GM19238 (cell line): ENCODE measurements at regions not wholly inside any gene's neighbourhood (a gene's known extent, or its start where the extent isn't known, plus 50 kb on each side); places are given as distances from the start of the nearest gene placed in this dataset.

Experiments used
- DNase-seq: peaks from one replicate; pipeline ENCODE4 v3.0.0; 2011; ENCODE audit warnings: low spot score; ENCODE audit not compliant: insufficient read length

DNA sequence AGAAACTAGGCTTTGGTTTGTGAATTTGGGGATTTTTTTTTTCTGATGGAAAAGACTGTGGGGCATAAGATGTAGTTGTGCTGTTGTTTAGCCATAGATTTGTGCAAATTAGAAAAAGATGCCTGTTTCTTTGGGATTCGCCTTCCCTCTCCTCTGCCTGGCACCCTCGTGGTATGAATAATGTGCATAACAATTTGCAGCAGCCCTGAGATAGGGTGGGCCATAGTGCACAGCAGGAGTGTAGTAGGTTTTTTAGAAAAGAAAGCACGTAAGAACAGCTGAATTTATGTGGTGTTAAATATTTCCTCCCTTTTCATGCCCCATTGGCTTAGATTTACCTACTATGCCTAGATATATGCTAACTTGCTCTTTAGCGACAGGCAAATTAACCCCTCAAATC is 158.9 kb downstream of the PTGER3 start:
- no peak for DNase-seq

GRCh38 chr1:70890408-70890807 is 157.2 kb downstream of the PTGER3 start:
- DNase-seq = no peak

DNA sequence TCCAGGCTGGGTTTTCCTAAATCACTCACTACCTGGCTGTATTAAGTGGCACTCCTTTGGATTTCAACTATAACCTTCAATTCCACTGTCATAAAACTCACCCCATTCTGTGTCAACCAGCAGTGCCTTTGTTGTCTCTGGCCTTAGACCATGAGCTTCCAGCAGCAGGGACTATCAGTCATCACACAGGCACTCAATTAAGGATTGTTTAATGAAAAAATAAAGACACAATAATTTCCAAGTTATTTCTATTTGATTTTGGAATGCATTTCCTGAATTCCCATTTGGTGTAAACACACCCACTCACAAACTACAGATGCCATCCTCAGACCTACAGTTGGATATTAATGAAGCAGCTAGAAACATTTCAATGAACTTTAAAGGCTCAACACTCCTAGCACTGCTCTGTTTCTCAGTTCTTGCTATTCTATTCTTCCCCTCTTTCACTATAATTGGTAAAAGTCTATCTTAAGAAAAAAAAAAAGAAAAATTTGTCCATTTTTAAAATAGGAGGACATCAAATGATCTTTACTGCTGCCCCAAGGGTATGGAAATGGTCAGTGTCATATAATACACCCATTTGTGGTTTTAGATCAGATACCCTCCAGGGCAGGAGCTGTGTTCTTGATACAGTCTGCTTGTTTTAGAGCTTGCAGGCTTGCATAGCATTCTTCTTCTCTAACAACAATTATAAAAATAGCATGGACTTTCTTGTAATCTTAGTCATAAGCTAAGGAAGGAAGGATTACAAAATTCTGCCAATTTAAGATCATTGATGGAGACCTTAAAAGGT is 156.4 kb downstream of the PTGER3 start:
- no peak for DNase-seq

DNA sequence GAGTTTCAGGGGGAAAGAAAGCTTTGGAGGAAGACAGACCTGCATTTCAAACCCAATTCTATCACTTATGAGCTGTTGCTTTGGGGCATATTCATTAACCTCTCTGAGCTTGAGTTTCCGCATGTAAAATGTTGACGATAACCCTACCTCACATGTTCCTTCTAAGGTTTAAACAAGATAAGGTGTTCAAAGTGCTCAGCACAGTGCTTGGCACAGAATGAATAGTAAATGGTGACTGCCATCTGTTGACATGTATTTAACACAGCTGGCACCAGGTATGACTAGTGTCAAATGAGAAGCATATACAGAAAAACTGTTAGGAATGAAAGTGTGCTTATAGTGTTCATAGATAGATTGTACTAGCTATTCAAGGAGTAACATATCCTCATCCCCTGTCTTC is 155.5 kb downstream of the PTGER3 start:
- DNase-seq = no peak

- DNase-seq = no peak
Measured at GRCh38 chr1:70892930-70893329, 154.7 kb downstream of the PTGER3 start.

DNA sequence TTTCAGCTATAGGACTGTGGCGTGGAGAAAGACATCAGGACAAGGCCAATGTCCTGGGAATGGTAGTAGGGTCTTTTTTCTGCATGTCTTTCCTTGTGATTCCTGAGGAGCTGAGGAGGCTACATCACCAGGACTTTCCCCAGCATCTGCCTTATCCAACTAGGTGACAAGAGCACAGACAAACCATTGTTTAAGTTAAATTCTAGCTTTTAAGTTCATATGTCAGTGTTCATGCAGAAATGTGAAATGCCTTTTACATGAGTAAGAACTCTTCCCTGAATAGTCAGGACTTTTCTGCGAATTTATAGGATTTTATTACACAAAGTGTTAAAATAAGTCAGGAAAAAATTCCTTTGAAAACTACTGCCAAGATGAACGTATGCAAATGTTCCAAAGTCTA is 154.2 kb downstream of the PTGER3 start:
- DNase-seq = no peak

DNA sequence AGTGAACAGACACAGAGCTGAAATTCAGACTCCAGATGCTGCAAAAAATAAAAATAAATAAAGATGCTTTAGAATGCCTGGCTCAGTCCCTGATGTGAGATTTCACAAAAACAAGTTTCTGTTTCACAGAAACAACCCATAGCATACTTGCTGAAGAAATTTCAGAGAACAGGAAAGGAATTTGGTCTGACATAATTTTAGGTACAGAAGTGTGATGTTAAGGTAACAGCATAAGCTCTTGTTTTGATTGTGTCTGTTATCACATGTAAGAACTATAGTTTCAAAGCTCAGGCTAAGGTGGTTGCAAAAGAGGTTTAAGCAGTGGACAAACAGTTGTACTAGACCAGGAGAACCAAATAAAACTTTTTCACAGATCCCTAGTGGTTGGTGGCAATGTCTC is 152.1 kb downstream of the PTGER3 start:
- no peak for DNase-seq

DNA sequence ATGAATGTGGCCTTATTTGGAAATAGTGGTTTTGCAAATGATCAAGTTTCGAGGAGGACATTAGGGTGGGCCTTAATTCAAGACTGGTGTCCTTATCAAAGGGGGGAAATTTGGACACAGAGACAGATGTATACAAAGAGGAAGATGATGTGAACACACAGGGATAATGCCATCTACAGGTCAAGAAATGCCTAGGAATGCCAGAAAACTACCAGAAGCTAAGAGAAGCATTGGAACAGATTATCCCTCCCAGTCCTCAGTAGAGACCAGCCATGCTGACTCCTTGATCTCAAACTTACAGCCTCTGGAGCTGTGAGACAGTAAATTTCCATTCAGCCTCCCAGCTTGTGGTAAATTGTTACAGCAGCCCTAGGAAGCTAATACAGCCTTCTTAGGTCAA is 151.4 kb downstream of the PTGER3 start:
- no peak for DNase-seq

GRCh38 chr1:70897273-70897672 is 150.3 kb downstream of the PTGER3 start:
- no peak for DNase-seq

GRCh38 chr1:70899735-70900134 is 147.9 kb downstream of the PTGER3 start:
- DNase-seq = no peak

- DNase-seq = no peak
Measured at GRCh38 chr1:70902211-70902610, 145.4 kb downstream of the PTGER3 start.

- DNase-seq = no peak
Measured at GRCh38 chr1:70906800-70907199, 140.8 kb downstream of the PTGER3 start.

GRCh38 chr1:70907563-70908310 is 139.9 kb downstream of the PTGER3 start:
- DNase-seq = no peak

GRCh38 chr1:70909262-70909822 is 138.3 kb downstream of the PTGER3 start:
- DNase-seq = no peak

DNA sequence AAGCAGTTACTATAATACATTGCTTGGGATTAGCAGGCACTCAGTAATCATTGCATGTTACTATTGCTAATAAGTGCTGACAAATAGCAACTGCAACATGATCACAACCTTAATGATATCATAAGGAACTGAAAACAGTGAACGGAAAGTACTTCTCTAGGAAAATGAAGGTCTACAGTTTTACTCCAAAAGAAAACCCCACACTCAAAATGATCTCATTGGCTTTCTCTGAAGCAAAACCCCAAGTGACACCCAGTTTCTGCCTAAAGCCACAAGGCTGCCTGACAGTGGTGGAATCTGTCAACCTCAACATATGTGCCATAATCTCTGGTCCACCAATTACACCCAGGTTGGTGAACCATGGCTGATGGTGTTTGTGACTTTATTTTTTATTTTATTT is 137.6 kb downstream of the PTGER3 start:
- DNase-seq = no peak

- no peak for DNase-seq
Measured at GRCh38 chr1:70911861-70912260, 135.8 kb downstream of the PTGER3 start.

DNA sequence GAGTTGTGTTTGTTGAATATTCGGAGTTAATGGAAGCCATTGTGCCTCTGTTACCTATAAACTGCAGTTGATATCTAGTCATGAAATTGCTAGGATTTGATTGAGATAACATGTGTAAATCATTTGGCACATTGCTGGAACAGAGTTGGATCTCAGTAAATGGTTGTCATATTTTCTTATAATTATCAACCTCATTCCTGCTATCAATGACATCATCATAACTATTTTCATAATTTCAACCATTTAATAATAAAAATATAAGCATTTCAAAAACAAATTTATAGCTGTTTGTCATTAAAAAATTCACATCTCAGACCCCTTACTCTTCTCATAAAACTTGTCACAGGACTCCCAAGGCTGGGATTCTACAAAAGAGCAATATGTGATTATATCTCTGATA is 133.4 kb downstream of the PTGER3 start:
- DNase-seq = no peak

- DNase-seq = no peak
Measured at GRCh38 chr1:70915258-70916033, 132.2 kb downstream of the PTGER3 start.

GRCh38 chr1:70916034-70916427 is 131.6 kb downstream of the PTGER3 start:
- DNase-seq = no peak

GRCh38 chr1:70919706-70920323 is 127.8 kb downstream of the PTGER3 start:
- no peak for DNase-seq
